DMS114 treated with DMSO at 0.1 percent for 48 hours (cell line): ENCODE measurements at regions not wholly inside any gene's neighbourhood (a gene's known extent, or its start where the extent isn't known, plus 50 kb on each side); places are given as distances from the start of the nearest gene placed in this dataset.

Source experiments
- DNase-seq: peaks from one replicate; lab custom pipeline; 2025; ENCODE audit not compliant: unreplicated experiment; lab: John Stamatoyannopoulos, UW

DNA sequence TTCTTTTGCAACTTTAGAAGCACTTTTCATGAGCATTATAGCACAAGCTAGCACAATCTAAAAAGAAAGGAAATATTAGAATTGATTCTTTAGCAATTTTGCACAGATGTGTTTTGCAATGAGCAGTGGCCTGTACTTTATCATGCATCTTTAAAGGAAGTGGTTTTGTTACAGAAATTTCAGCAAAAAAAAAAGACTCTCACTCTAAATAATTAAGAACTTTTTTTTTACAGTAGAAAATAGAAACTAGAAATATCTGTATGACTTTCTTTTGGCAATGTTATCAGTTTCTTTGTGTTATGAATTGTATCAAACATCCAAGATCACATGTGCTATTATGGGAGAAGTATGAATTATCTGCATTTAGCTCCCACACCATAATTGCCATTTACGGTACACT, 195.7 kb upstream of the KLF6 start:
- no peak for DNase-seq

GRCh38 chr10:3980144-3980543, 195.1 kb upstream of the KLF6 start:
- DNase-seq, result no peak

DNA sequence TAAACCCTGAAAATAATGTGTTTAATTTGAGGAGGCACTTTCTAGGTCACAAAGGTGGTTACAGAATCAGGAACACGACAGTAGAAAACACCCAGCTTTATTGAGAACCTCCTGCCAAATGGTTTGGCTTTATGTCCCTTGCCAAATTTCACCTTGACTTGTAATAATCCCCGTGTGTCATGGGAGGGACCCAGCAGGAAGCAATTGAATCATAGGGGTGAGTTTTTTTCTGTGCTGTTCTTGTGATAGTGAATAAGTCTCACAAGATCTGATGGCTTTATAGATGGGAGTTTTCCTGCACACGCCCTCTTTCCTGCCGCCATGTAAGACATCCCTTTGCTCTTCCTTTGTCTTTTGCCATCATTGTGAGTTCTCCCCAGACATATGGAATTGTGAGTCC, 193.8 kb upstream of the KLF6 start:
- no peak for DNase-seq

DNA sequence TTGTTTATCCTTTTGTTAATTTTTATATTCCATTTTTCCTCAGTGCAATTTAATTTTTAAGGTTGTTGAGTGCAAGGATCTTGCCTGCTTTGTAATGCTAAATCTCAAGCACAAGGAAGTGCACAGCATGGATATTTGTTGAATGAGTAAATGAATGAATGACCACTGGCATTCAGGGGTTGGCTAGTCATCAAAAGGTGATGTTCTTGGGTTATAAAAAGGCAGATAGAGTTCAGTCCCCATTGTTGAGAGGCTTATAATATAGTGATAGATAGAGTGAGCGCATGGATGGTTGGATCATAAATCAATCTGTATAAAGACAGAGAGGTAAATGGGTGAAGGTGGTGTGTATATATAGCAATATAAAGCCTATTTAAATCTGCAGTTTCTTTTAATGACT, 193.2 kb upstream of the KLF6 start:
- DNase-seq, result no peak

- no peak for DNase-seq
Observed at GRCh38 chr10:3977761-3978160, 192.8 kb upstream of the KLF6 start.

DNA sequence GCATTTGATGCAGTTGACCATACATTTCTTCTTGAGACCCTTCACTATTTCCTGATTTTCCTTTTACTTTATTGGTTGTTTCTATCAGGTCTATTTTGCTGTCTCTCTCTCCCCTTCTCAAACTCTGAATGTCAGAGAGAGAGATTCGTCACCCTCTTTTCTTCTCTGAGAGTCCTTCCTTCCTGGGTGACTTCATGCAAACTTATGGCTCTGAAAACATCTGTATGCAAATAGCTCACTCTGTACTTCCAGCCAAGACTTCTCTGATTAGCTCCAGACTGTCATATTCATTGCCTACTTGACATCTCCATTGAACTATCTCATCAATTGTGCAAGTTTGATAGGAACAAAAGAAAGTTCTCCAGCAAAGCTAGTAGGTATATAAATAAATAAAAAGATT, 191.7 kb upstream of the KLF6 start:
- no peak for DNase-seq

GRCh38 chr10:3976171-3976570, 191.2 kb upstream of the KLF6 start:
- no peak for DNase-seq

GRCh38 chr10:3975016-3975415, 190.0 kb upstream of the KLF6 start:
- no peak for DNase-seq

DNA sequence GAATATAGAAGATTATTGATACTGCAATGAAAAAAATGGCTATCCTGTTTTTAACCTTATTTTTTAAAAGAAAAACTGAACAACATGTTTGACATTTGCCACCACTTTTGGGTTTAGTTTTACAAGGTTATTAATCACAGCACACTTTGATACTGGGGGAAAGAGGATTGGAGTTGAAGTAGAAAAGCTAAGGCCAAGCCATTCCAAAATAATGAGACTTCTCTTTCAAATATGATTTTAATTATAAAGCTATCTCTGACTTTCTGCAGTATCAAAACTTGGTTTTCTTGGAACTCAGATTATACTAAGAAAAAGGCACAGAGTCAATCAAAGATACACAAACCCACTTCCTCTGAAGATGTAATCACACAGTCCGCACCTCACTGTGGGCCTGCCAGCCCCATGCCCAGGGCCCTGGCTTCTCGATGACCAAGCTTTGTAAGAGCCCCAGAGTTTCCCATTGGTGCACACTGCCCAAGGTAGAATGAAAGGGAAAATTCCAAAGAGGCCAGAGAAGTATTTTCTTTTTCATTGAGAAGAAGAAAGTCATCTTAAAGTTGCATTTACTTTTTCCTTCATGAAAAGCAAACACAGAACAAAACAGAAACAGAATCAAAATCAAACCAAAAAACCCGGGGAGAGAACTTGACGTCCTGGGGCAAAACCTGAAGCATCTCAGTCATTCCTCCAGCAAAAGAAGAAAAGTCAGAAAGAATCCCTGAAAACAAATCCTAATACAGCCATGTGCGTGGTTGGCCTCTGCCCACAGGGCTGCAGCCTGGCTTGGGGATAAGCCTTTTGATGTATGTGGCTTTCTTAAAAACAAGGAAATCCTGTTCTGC, 187.7 kb upstream of the KLF6 start:
- no peak for DNase-seq

DNA sequence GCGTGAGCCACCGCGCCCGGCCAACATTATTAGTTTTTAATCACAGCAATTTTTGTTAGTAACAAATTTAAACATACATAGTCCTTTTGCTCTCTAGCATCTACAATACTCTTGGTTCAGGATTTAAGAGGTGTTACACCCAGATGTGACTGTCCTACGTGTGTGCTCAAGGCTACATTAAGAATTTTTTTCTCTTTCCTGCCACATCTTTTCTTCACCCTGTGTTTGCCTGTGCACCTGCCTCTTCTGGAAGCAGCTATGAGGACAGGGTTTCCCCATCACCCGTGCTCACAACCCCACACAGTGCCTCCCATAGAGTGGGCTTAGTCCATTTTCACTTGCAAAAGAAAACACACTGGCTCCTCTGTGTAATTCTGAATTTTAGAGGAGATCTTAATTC, 186.7 kb upstream of the KLF6 start:
- no peak for DNase-seq

- no peak for DNase-seq
Observed at GRCh38 chr10:3969876-3970666, 185.1 kb upstream of the KLF6 start.

DNA sequence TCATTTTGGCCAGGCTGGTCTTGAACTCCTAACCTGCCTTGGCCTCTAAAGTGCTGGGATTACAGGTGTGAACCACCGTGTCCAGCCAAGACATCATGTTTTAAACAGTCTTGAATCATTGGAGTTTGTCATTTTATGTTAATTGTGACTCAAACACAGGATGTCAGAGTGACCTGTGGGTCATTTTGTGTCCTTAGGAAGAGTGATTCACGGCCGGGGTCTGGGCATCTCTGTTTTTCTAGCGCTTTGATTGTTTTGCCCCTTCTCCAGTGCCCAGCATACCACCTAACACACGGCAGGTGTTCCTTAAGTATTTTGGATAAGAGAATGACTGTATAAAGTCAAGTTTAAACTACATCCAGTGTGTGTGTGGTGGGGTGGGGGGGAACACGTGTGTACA, 183.7 kb upstream of the KLF6 start:
- DNase-seq, result no peak

DNA sequence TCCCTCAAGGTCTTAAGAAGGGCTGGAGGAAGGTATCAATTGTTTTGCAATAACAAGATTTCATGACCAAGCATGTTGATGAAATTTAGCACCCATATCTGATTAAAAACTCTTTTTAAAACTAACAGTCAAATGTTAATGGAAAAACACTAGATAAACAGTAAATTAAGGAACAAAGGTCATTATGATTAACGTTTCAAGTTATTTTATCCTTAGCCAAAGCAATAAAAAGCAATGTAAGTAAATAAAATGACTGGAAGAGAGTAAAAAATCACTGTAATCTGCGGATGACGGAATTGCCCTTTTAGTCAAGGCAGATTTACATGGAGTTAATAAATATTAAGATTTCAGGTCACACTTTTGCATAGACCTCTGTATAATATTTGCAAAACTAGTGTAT, 179.5 kb upstream of the KLF6 start:
- no peak for DNase-seq

GRCh38 chr10:3963191-3963673, 178.2 kb upstream of the KLF6 start:
- no peak for DNase-seq

DNA sequence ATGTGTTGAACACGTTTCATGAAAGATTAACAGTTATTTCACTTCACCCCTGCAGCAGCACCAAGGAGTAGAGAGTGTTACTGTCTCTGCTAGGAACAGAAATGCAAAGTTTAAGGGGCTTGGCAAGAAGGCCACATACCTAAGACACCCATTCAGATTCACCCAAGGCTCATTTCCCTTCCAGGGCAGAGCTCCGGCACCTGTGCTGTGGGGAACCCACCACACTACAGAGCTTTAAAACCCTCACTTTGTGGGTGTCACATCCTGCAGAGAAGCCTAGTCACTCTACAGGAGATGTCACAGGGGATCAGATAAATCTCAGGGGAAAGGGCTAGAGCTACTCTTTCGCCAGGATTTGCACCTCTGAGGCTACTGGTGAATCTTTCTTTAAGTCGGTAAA, 176.1 kb upstream of the KLF6 start:
- no peak for DNase-seq

GRCh38 chr10:3960496-3960895, 175.5 kb upstream of the KLF6 start:
- DNase-seq, result no peak

- DNase-seq, result no peak
Observed at GRCh38 chr10:3959370-3960325, 174.6 kb upstream of the KLF6 start.

GRCh38 chr10:3958472-3958996, 173.5 kb upstream of the KLF6 start:
- DNase-seq, result no peak

DNA sequence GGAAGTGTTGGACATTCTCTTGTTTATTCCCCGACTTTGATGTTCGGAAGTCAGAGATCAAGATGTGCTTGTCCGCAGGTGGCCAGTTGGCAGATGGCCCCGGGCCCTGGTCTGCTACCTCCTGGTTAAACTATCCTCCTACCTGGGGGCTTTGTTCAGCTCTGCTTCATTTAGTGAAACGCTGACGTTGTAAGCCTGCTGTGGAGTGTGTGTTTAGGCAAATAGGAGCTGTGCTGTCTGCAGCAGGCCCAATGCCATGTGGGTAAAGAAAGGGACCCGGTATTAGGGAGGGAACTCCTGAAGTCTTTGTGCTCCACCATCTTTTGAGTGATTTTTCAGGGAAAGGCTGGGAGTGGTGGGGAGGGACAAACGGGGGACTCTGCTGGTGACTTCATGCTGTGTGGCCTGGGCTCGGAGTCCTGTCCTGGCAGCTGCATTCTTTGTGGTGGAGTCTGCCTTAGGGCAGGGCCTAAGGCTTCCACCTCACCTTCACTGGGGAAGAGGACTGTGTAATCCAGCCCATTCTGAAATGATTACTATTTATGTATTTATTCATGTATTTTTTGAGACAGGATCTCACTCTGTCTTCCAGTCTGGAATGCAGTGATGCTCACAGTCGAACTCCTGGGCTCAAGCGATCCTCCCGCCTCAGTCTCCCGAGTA, 171.1 kb upstream of the KLF6 start:
- DNase-seq, result no peak

GRCh38 chr10:3955493-3955892, 170.5 kb upstream of the KLF6 start:
- no peak for DNase-seq
